Stimulated activated CD4-positive, alpha-beta T cell treated with anti-CD3 and anti-CD28 coated beads, Interleukin-12 subunit alpha, Interleukin-12 subunit beta, amount 100 ng/mL, for 24 hours (primary cell): ENCODE measurements at regions not wholly inside any gene's neighbourhood (a gene's known extent, or its start where the extent isn't known, plus 50 kb on each side); places are given as distances from the start of the nearest gene placed in this dataset.
"Not testable (repeated sequence)": the region's sequence is repeated elsewhere in the genome, so short reads cannot be mapped to it uniquely, and the experiment has no call there.

Experiments
- DNase-seq, 2 experiments: peaks; one replicate each; pipeline ENCODE4 v3.0.0-alpha.2; 2020; ENCODE audit warnings: low read depth in 2 of 2

DNA sequence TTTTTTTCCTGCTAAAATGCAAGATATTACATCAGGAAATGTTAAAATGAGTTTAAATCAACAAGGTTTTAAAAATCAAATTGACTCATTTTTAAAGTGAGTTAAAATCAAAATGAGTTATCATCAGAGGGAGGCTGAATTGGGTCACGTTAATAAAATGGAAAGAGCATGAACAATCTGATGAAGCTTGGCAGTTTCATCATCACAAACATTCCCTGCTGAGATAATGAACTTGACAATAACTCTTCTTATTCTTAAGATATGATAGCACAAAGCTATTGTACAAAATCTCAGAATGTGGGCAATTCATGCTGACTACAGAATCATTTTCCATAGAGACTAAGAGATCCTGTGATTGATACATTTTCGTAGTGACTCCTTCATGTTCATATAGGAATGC, 1086.7 kb downstream of the STIM2 start:
- DNase-seq, result no peak

DNA sequence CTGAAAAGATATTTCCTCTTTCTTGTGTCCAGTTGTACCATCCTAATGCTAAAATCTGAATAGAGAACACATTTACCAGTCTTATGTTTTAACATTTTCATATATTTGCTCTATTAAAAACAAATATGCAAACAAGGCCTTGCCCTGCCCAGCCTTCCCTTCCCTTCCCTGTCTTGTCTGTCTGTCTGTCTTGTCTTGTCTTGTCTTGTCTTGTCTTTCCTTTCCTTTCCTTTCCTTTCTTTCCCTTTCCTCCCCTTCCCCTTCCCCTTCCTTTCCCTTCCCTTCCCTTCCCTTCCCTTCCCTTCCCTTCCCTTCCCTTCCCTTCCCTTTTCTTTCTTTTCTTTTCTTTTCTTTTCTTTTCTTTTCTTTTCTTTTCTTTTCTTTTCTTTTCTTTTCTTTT, 1103.5 kb downstream of the STIM2 start:
- no peak for DNase-seq

DNA sequence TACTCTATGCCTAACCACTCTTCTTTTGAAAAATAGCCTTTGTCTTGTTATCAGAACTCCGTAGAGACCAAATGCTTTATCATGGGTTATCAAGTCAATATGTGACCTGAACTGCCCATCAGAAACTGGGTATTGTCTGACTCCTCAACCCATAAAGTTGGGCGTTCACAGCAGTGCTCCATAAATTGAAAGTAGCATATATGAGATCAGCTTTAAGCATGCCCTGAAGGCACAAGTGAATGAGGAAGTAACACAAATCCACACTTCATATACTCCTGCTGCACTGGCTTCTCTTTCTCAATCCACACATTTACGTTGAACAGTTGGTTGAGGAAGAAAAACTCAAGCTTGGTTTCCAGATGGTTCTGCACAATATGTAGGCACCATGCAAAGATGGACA, 1106.0 kb downstream of the STIM2 start:
- DNase-seq, result no peak

DNA sequence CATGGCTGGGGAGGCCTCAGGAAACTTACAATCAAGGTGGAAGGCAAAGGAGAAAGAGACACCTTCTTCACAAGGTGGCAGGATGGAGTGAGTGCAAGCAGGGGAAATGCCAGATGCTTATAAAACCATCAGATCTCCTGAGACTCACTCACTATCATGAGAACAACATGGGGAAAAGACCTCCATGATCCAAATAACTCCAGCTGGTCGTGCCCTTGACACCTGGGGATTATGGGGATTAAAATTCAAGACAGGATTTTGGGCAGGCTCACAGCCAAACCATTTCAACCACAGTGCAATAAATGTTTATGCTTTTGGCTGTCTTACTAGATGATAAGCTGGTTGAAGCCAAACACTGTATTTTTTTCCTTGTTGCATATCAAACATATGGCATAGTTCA, 1112.4 kb downstream of the STIM2 start:
- DNase-seq, result no peak

- no peak for DNase-seq
Observed at GRCh38 chr4:27973700-27974099, 1113.1 kb downstream of the STIM2 start.

DNA sequence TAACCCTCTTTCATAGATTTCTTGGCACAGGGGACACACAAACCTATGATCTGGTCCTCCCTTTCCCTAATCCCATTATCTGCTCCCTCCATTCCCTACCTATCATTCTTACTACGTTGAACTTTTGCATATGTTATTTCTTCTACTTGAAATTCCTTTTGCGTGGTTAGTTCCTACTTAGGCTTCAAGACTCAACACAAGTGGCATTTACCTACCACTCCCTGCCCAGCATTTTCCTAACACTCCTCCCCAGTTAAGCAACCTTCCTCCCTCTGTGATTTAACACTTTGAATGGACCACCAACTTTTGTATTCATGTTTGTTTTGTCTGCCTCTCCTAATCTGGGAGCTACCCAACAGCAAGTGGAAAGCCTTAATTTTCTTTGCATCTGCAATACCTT, 1113.7 kb downstream of the STIM2 start:
- no peak for DNase-seq

GRCh38 chr4:27974881-27975280, 1114.2 kb downstream of the STIM2 start:
- not testable (repeated sequence) for DNase-seq

DNA sequence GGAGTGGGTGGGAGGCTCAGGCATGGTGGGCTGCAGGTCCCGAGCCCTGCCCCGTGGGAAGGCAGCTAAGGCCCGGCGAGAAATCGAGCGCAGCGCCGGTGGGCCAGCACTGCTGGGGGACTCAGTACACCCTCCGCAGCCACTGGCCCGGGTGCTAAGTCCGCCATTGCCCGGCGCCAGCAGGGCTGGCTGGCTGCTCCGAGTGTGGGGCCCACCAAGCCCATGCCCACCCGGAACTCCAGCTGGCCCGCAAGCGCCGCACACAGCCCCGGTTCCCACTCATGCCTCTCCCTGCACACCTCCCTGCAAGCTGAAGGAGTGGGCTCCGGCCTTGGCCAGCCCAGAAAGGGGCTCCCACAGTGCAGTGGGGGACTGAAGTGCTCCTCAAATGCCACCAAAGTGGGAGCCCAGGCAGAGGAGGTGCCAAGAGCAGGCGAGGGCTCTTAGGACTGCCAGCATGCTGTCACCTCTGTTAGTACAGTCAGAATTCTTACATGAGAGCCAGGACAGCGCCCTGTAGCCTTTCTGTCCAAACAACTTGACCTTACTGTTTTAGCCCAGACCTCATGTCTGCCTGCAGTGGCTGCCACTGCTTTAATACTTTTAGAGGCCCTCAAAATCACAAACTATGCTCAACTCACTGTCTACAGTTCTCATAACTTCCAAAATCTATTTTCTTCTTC, 1117.9 kb downstream of the STIM2 start:
- DNase-seq, result not testable (repeated sequence)

- no peak for DNase-seq
Observed at GRCh38 chr4:27985522-27985921, 1124.9 kb downstream of the STIM2 start.

DNA sequence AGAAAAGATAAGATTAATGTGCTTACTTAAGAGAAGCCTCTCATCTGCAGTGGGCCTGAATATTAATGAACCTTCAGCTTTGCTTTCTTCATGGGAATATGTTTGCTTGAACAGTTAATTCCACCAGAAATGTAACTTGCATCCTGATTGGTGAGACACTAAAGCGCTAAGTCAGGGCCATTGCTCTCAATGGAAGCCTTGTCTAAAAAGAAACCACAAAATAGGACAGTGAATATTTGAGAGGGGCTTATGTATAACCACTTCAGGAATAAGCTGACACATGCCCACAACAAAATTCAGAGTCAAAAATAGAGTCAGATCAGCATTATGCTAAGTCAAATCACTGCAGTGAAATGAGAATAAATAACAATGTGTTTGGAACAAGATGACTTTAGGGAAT, 1125.8 kb downstream of the STIM2 start:
- DNase-seq, result no peak

GRCh38 chr4:28001698-28002097, 1141.1 kb downstream of the STIM2 start:
- DNase-seq, result no peak

DNA sequence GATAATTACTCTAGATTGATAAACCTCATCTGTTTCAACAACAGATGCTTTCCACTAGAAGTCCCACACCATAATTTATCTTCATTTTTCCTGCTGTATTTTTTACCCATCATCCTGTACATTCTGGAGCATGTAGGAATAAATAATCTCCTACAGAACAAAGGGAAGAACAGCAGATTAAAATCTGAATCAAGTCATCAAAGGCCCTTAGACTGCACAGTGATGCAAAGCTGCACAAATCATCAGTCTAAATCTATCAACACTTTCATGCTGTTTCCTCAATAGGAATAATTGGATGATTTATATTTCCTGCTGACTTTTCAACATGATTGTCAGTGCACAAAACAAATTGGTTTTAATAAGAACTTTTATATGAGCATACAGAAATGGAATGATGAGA, 1143.9 kb downstream of the STIM2 start:
- no peak for DNase-seq

DNA sequence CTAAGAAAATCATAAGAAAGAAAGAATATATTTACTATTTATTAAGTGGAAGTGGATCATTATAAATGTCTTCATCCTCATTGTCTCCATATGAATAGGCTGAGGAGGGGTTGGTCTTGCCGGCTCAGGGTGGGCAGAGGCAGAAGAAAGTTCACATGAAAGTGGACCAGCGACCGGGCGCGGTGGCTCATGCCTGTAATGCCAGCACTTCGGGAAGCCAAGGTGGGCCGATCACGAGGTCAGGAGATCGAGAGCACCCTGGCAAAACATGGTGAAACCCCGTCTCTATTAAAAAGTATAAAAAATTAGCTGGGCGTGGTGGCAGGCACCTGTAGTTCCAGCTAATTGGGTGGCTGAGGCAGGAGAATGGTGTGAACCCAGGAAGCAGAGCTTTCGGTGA, 1145.4 kb downstream of the STIM2 start:
- DNase-seq, result no peak

DNA sequence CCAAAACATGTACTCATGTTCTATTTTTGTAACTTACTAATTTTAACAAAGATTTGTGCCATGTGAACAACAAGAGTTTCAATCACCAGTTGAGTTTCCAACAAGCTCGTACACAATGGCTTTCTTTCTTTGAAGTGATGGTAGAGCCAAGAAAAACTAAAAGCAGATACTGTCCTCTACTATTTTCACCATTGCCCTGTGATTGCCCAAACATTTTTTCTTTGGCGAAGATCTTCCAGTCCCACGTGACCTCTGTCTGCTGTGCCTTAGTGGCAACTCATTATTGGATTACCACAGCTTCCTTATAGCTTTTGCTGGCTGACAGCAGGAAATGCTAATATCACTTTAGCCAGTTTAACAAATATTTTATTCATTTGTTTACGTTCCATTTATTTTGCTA, 1147.1 kb downstream of the STIM2 start:
- DNase-seq, result no peak

DNA sequence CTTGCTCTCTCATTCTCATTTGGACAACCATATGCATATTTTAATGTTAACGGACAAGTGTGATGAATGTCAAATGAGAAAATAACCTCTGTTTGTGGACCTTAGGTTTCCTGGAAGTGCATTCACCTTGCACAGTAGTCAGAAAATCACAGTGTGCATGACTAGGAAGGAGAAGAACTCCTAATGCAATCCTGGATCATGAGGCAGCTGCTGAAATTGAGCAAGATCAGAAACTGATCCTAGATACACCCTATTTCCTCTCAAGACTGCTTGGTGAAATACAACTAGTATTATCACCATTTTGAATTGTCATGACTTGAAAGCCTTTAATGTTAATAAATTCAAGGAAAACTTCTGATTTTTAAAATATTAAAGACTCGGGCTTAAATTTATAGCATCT, 1148.9 kb downstream of the STIM2 start:
- no peak for DNase-seq

DNA sequence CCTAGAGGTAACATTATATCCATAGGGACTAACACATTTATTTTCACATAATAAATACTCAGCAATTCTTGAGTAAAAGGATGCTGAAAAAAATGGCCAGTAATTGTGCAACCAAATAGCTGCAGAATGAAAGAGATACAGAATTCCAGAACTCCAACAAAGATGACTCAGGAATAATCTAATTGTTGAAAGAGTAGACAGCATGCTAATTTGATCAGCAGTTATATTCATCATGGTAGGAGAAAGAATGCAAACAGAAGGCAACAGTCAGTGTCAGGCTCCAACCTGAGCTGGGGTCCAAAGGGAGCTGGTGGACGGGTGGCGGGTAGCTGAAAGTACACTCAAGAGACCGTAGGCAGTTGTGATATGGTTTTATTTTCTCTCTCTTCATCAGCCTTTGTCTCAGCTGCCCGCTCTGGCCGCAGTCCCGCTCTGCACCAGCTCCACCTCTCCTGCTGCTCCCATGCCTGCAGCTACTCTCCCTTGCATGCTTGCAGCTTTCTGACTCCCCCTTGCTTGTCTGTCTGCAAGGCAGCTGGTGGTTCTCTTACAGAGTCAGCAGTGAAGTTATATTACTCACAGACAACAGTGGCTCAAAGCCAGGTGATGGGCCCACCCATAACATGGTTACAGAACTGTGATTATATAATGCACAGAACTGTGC, 1150.1 kb downstream of the STIM2 start:
- no peak for DNase-seq

- no peak for DNase-seq
Observed at GRCh38 chr4:28014469-28014868, 1153.8 kb downstream of the STIM2 start.

DNA sequence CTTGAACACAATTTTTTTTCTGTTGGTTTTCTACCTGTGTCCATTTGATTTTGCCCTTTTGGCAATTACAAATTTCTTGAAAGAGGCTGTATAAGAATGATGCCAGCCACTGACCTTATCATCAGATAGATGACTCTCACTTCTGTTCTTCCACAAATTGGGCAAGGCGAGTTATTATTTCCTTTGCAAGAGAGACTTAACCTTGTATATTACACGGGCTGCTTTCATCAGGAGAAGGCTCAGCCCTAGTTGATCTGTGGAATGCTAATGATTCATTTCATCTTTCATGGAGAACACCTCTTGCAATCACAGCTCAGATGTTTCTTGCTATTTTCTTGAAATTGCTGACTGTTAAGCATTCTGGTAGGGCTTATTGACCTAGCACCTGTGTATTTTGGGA, 1155.4 kb downstream of the STIM2 start:
- DNase-seq, result no peak

- not testable (repeated sequence) for DNase-seq
Observed at GRCh38 chr4:28038253-28038652, 1177.6 kb downstream of the STIM2 start.

GRCh38 chr4:28062562-28062961, 1201.9 kb downstream of the STIM2 start:
- no peak for DNase-seq

- DNase-seq, result no peak
Observed at GRCh38 chr4:28073860-28074555, 1213.4 kb downstream of the STIM2 start.

- DNase-seq, result no peak
Observed at GRCh38 chr4:28075401-28075956, 1214.8 kb downstream of the STIM2 start.

GRCh38 chr4:28077203-28077602, 1216.6 kb downstream of the STIM2 start:
- DNase-seq, result not testable (repeated sequence)
